GM18951 (cell line): ENCODE measurements at regions not wholly inside any gene's neighbourhood (a gene's known extent, or its start where the extent isn't known, plus 50 kb on each side); places are given as distances from the start of the nearest gene placed in this dataset.

Experiments
- POLR2A ChIP-seq: IDR thresholded peaks from 4 replicates; pipeline ENCODE4 v1.6.1; 2011; ENCODE audit warnings: mild to moderate bottlenecking; ENCODE audit not compliant: insufficient read length, insufficient read depth; ENCODE audit errors: extremely low read depth
- in situ Hi-C: fragments of 300-500 bp; cut with MboI; formaldehyde crosslinking; loops from one replicate; pipeline ENCODE4 v1.12.0; 2022; ENCODE audit warnings: low sequenced_read_pairs, mixed read lengths, inconsistent platforms; ENCODE audit not compliant: unreplicated experiment

- in situ Hi-C loops = no loop called here
- no peak for TF ChIP-seq POLR2A
Observed at GRCh38 chr2:191476901-191477300, 201.0 kb upstream of the NABP1 start.

GRCh38 chr2:191478799-191479679 lies 198.9 kb upstream of the NABP1 start:
- TF ChIP-seq POLR2A = no peak
- in situ Hi-C loops = no loop called here

- no peak for TF ChIP-seq POLR2A
- in situ Hi-C loops = no loop called here
Observed at GRCh38 chr2:191479680-191480023, 198.3 kb upstream of the NABP1 start.

GRCh38 chr2:191481305-191482070 lies 196.4 kb upstream of the NABP1 start:
- no peak for TF ChIP-seq POLR2A
- in situ Hi-C loops = no loop called here

GRCh38 chr2:191483117-191483516 lies 194.8 kb upstream of the NABP1 start:
- in situ Hi-C loops = no loop called here
- TF ChIP-seq POLR2A = no peak

- in situ Hi-C loops = no loop called here
- TF ChIP-seq POLR2A = no peak
Observed at GRCh38 chr2:191486584-191487320, 191.2 kb upstream of the NABP1 start.

- in situ Hi-C loops = no loop called here
- TF ChIP-seq POLR2A = no peak
Observed at GRCh38 chr2:191488135-191488534, 189.8 kb upstream of the NABP1 start.

- in situ Hi-C loops = no loop called here
- TF ChIP-seq POLR2A = no peak
Observed at GRCh38 chr2:191489177-191489576, 188.8 kb upstream of the NABP1 start.

- in situ Hi-C loops = no loop called here
- no peak for TF ChIP-seq POLR2A
Observed at GRCh38 chr2:191496838-191497237, 181.1 kb upstream of the NABP1 start.

- in situ Hi-C loops = no loop called here
Observed at GRCh38 chr2:191497822-191498221, 180.1 kb upstream of the NABP1 start.

GRCh38 chr2:191499050-191499449 lies 178.9 kb upstream of the NABP1 start:
- TF ChIP-seq POLR2A = no peak
- in situ Hi-C loops = no loop called here

More at GRCh38 chr2:191497822-191498221, 180.1 kb upstream of the NABP1 start:
- TF ChIP-seq POLR2A = no peak

GRCh38 chr2:191499874-191500565 lies 177.9 kb upstream of the NABP1 start:
- no peak for TF ChIP-seq POLR2A
- in situ Hi-C loops = loop anchor here (25.0 kb wide), 1 partner anchor 438 kb away; no protein-coding TSS in a partner anchor

- no peak for TF ChIP-seq POLR2A
- in situ Hi-C loops = loop anchor here (25.0 kb wide), 1 partner anchor 438 kb away; no protein-coding TSS in a partner anchor
Observed at GRCh38 chr2:191500566-191500883, 177.4 kb upstream of the NABP1 start.
